Heart left ventricle (tissue), 16 donors: ENCODE measurements at regions not wholly inside any gene's neighbourhood (a gene's known extent, or its start where the extent isn't known, plus 50 kb on each side); places are given as distances from the start of the nearest gene placed in this dataset.

Source experiments
- ATAC-seq, 4 donors: fragments of 200-7000 bp; cut with Tn5 transposase; one replicate each; pipeline ENCODE4 v1.9.1; 2020 to 2022; ENCODE audit warnings: moderate library complexity in 4 of 4, mild to moderate bottlenecking in 3 of 4, moderate number of reproducible peaks in 1 of 4
- DNase-seq, 5 donors: peaks; one replicate each; pipeline ENCODE4 v3.0.0-alpha.2; 2020
- H3K27ac ChIP-seq, 12 donors: fragments of 200-600 bp; sonication (generic) in 4 of 12; one replicate each; pipeline versions ENCODE4 v1.5.0 to v1.8.0; 2016 to 2022; ENCODE audit warnings: mild to moderate bottlenecking in 2 of 12
- H3K27me3 ChIP-seq, 9 donors: fragments of 200-600 bp; sonication (generic) in 2 of 9; one replicate each; pipeline versions ENCODE4 v1.5.1 to v1.8.0; 2016 to 2022; ENCODE audit warnings: mild to moderate bottlenecking in 3 of 9
- H3K36me3 ChIP-seq, 9 donors: fragments of 200-600 bp; sonication (generic) in 2 of 9; one replicate each; pipeline versions ENCODE4 v1.5.0 to v1.8.0; 2018 to 2022; ENCODE audit warnings: mild to moderate bottlenecking in 2 of 9
- H3K4me1 ChIP-seq, 12 donors: fragments of 200-600 bp; sonication (generic) in 4 of 12; one replicate each; pipeline versions ENCODE4 v1.5.0 to v1.8.0; 2016 to 2022; ENCODE audit warnings: mild to moderate bottlenecking in 3 of 12
- H3K4me3 ChIP-seq, 12 donors: fragments of 200-600 bp; sonication (generic) in 4 of 12; one replicate each; pipeline versions ENCODE4 v1.5.0 to v1.8.0; 2017 to 2022; ENCODE audit warnings: mild to moderate bottlenecking in 9 of 12, moderate library complexity in 4 of 12
- H3K9me3 ChIP-seq, 12 donors: fragments of 200-600 bp; sonication (generic) in 4 of 12; one replicate each; pipeline versions ENCODE4 v1.5.0 to v1.8.0; 2016 to 2022; ENCODE audit warnings: mild to moderate bottlenecking in 1 of 12
- CTCF ChIP-seq, 12 donors: fragments of 200-600 bp; sonication (generic) in 4 of 12; IDR thresholded peaks; one replicate each; pipeline versions ENCODE4 v1.5.0 to v1.8.0; 2018 to 2022; ENCODE audit warnings: antibody characterized with exemption in 12 of 12, mild to moderate bottlenecking in 5 of 12
- POLR2A ChIP-seq, 2 donors: fragments of 450-650 bp; IDR thresholded peaks; one replicate each; pipeline ENCODE4 v1.6.1; 2017; ENCODE audit warnings: antibody characterized with exemption in 2 of 2, mild to moderate bottlenecking in 2 of 2, moderate library complexity in 2 of 2
- WGBS, 4 donors: extraction: QIAGEN DNeasy Blood & Tissue Kit in 2 of 4; methylation state at CpG; one replicate each; pipeline versions ENCODE4 v1.1.5 to v1.1.7; 2013 to 2018; 5-methylcytosine and 5-hydroxymethylcytosine counted together
- intact Hi-C, 10 donors: fragments of 100-400 bp; cut with DNase I; formaldehyde crosslinking; loops; one replicate each; pipeline versions ENCODE4 v1.11.1 to v1.14.2; 2022
- donor health status: ischemic (EF 13 %, LVEDD 7.1; RV severe dilation, severe dysfunction).
- donor health status: healthy with polysubstance abuse.
- donor health status: DM: no; HTN: yes; CAD: no.
- donor health status: DM: no; HTN: no; CAD: no.
- donor health status: ischemic (EF 25% LVEDD 6.9; RV normal size, moderate dysfunction).
- donor health status: ischemic (EF 25% LVEDD 5.7; RV mildly dilated, moderate dysfunction).
- donor health status: healthy.
- donor health status: DM: yes; HTN: yes; CAD: no.
- donor health status: ischemic (EF 35%, LVEDD 5.7; RV mildly dilated, moderate dysfunction).
- donor health status: nonischemic (EF 11% LVEDD 7.7; RV severe dilation, severe dysfunction).
- donor health status: DM: yes; HTN: yes; CAD: no.
- donor health status: PGD.
- donor health status: ischemic (EF 29% LVEDD 5.4; RV normal size, mild dysfunction).
- donor health status: nonischemic (EF 23%, LVEDD 6.1; RV moderate dilation, normal function).

GRCh38 chr11:26150031-26150430 is 181.9 kb upstream of the ANO3 start:
- intact Hi-C loops = no loop called here
- H3K27ac ChIP-seq = no peak overlapping the region
- H3K4me3 ChIP-seq = no peak overlapping the region
- no peaks in the 10 kb centered on the region for H3K27me3 ChIP-seq
- WGBS, 4 donors = 68 to 79% (median 75%) methylated on average over 8 of the region's 8 CpGs
- no peaks in the 10 kb centered on the region for H3K36me3 ChIP-seq
- H3K4me1 ChIP-seq = no peaks in the 10 kb centered on the region
- DNase-seq = no peak
- TF ChIP-seq POLR2A (IDR thresholded peaks at IDR 0.05) (no peak), CTCF (IDR thresholded peaks at IDR 0.05) (no peak)
- no peaks in the 10 kb centered on the region for H3K9me3 ChIP-seq
- no peak for ATAC-seq

- Histone ChIP-seq H3K4me1 (no peaks in the 10 kb centered on the region), H3K9me3 (no peaks in the 10 kb centered on the region), H3K4me3 (no peak overlapping the region), H3K27me3 (no peaks in the 10 kb centered on the region), H3K36me3 (no peaks in the 10 kb centered on the region), H3K27ac (no peak overlapping the region)
- no peak for TF ChIP-seq CTCF (IDR thresholded peaks at IDR 0.05)
- intact Hi-C loops = no loop called here
- 49 to 67% (median 52%) methylated on average over 3 of the region's 3 CpGs for WGBS, 4 donors
- no peak for DNase-seq
- ATAC-seq = no peak
Observed at GRCh38 chr11:26158251-26158650, 173.7 kb upstream of the ANO3 start.

- WGBS, 4 donors = 66 to 78% (median 69%) methylated on average over 2 of the region's 2 CpGs
- Histone ChIP-seq H3K4me3 (no peak overlapping the region), H3K9me3 (no peaks in the 10 kb centered on the region), H3K27me3 (no peaks in the 10 kb centered on the region), H3K36me3 (no peaks in the 10 kb centered on the region), H3K27ac (no peak overlapping the region), H3K4me1 (no peaks in the 10 kb centered on the region)
- TF ChIP-seq POLR2A (IDR thresholded peaks at IDR 0.05) (no peak), CTCF (IDR thresholded peaks at IDR 0.05) (no peak)
- no peak for ATAC-seq
- DNase-seq = no peak
- intact Hi-C loops = no loop called here
Observed at GRCh38 chr11:26162291-26162690, 169.6 kb upstream of the ANO3 start.

- H3K36me3 ChIP-seq = no peaks in the 10 kb centered on the region
- no peaks in the 10 kb centered on the region for H3K9me3 ChIP-seq
- no peak overlapping the region for H3K4me3 ChIP-seq
- H3K27me3 ChIP-seq = no peaks in the 10 kb centered on the region
- no peaks in the 10 kb centered on the region for H3K4me1 ChIP-seq
- TF ChIP-seq CTCF (IDR thresholded peaks at IDR 0.05) (no peak), POLR2A (IDR thresholded peaks at IDR 0.05) (no peak)
- H3K27ac ChIP-seq = no peak overlapping the region
- no peak for DNase-seq
- ATAC-seq = no peak
- 70 to 73% (median 71%) methylated on average over 2 of the region's 2 CpGs for WGBS, 4 donors
- intact Hi-C loops = no loop called here
Observed at GRCh38 chr11:26186389-26186788, 145.5 kb upstream of the ANO3 start.
